Retinal pigment epithelial cell (primary cell): ENCODE measurements at regions not wholly inside any gene's neighbourhood (a gene's known extent, or its start where the extent isn't known, plus 50 kb on each side); places are given as distances from the start of the nearest gene placed in this dataset.

ENCODE experiments used
- DNase-seq: peaks from one replicate; pipeline ENCODE4 v3.0.0-alpha.2; 2010; ENCODE audit warnings: low read depth
- H3K4me3 ChIP-seq: 2 replicates; pipeline ENCODE4 v1.5.1; 2011; ENCODE audit warnings: mild to moderate bottlenecking, low read length, control low read depth, moderate library complexity
- TF ChIP-seq, protein P1 (sequence below): conservative IDR thresholded peaks from 2 replicates; pipeline ENCODE4 v1.5.1; 2011; ENCODE audit warnings: low read depth, low read length, control low read depth, inconsistent platforms

DNA sequence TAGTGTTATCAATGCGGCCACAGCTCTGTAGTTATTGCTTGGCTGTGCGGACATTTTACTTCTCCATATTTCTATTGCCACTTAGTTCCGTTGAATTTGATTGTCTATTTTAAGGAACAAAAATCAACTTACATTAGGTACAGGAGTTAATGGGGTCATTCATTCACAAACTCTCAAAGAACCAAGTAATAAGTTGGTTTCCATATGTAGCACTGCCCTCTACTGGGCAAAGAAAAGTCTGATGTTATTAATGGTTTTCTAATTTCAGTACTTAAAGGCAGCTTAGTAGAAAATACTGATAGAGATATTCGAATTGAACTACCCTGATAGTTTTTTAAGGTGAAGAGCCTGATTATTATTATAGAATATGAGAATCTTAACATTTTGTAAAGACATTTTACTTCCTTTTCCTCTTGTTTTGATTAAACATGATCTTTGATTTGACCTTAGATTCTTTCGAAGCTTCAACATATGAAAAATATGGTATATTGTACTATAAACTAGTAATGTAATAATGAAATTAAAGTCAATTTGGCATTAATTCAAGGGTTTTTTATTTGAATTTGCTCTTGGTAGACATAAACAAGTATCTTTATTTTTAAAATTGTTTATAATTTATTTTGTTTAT lies 119.5 kb upstream of the CTNND2 start:
- DNase-seq, result peak; percentile 30
- TF ChIP-seq, protein P1, sequence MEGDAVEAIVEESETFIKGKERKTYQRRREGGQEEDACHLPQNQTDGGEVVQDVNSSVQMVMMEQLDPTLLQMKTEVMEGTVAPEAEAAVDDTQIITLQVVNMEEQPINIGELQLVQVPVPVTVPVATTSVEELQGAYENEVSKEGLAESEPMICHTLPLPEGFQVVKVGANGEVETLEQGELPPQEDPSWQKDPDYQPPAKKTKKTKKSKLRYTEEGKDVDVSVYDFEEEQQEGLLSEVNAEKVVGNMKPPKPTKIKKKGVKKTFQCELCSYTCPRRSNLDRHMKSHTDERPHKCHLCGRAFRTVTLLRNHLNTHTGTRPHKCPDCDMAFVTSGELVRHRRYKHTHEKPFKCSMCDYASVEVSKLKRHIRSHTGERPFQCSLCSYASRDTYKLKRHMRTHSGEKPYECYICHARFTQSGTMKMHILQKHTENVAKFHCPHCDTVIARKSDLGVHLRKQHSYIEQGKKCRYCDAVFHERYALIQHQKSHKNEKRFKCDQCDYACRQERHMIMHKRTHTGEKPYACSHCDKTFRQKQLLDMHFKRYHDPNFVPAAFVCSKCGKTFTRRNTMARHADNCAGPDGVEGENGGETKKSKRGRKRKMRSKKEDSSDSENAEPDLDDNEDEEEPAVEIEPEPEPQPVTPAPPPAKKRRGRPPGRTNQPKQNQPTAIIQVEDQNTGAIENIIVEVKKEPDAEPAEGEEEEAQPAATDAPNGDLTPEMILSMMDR, result peak; percentile 62
- no peak overlapping the region for H3K4me3 ChIP-seq

DNA sequence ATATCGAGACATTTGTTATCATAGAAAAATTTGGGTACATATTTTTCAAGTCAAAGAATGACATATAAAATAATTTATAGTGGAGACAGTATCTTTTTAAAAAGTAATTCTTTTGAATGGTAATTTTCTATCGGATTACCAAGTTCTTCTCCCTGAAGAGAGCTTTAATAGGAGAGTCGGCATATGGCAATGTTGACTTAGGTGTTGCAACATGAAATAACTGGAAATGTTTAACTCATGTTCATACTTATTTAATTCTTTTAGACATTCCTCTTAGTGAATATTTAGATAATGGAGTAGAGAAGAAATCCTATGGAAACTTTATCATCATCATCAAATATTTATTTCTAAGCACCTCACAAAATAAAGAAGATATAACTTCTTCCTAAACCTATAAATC lies 118.2 kb upstream of the CTNND2 start:
- H3K4me3 ChIP-seq, result no peak overlapping the region
- TF ChIP-seq, protein P1, result no peak
- DNase-seq, result no peak

DNA sequence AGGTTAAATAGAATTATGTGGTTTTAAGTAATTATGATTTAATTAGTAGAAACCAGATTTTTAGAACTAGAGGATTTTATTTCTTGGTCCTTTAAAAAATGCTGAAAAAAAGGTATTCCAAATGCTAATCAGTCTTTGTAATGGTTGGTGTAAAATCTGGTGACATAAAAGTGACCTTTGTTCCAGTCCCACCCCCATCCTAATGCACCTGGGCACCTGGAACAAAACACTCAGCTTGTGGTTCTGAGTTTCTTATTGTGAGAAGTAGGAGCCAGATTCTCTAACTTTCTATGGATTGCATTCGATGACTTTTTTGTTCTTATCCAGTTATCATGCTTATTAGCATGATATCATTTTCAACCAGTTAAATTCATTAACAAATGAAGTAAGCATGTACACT lies 115.1 kb upstream of the CTNND2 start:
- TF ChIP-seq, protein P1, result no peak
- no peak overlapping the region for H3K4me3 ChIP-seq
- no peak for DNase-seq

GRCh38 chr5:12017007-12017406 lies 112.8 kb upstream of the CTNND2 start:
- TF ChIP-seq, protein P1, result no peak
- no peak overlapping the region for H3K4me3 ChIP-seq

GRCh38 chr5:12016159-12016746 lies 112.0 kb upstream of the CTNND2 start:
- TF ChIP-seq, protein P1, result no peak
- no peak overlapping the region for H3K4me3 ChIP-seq
- DNase-seq, result no peak

More at GRCh38 chr5:12017007-12017406, 112.8 kb upstream of the CTNND2 start:
- DNase-seq, result no peak

DNA sequence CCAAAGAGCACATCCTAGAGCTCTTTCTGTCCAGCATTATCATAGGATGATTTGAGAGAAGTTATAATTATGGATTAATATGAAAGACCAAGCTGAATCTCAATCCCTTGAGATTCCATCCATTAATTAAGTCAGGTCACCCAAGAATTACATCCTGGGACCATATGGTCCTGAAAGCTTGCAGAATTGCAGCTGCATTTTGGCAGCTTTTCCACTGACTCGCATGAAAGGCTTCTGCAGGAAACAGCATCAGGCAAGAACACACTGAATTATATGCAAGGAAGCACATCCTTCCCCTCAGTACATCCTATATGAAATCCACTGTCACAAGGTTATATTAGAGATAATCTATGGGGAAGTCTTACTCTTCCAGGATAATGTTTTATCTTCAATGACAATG lies 109.1 kb upstream of the CTNND2 start:
- no peak for DNase-seq
- H3K4me3 ChIP-seq, result no peak overlapping the region
- TF ChIP-seq, protein P1, result no peak

DNA sequence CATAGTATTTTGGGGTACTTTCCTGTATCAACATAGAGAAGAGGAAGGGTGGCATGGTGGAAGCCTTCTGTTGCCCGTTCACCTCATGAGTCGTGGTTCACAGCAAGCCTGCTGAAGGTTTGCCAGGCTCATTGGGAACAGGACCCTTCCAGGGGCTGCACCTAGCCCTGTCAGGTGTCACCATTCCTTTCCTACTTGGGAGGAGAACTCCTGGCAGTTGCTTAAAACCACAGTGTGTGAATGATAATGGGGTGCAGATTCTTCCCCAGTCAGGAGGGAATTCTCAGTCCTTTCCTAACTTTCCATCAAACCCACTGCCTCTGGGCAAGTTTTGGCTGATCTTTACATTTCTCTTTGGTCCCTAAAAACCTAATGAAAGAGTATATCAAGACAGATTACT lies 99.4 kb upstream of the CTNND2 start:
- no peak for DNase-seq
- H3K4me3 ChIP-seq, result no peak overlapping the region
- TF ChIP-seq, protein P1, result no peak
